NCI-H2171 treated with DMSO at 0.1 percent for 48 hours (cell line): ENCODE measurements at regions not wholly inside any gene's neighbourhood (a gene's known extent, or its start where the extent isn't known, plus 50 kb on each side); places are given as distances from the start of the nearest gene placed in this dataset.

ENCODE experiments used
- DNase-seq: peaks from one replicate; lab custom pipeline; 2025; lab: John Stamatoyannopoulos, UW

DNA sequence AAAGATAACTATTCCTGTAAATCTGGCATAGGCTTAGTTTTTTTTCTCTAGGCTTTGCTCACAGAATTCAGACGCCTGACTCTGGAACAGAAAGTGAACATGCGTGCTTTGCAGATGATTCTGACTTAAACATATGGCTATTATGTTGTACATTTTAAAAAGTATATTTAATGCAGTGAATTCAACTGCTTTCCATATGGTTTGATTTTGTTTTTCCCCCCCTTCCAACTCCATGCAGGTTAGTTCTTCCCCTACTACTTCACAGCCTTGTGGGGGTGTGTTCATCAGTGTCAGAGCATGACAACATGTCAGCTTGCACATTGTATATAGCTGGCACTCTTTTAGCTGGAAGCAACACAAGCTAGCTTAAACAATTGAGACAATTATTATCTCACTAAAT is 226.8 kb downstream of the TMEM167A start:
- no peak for DNase-seq

DNA sequence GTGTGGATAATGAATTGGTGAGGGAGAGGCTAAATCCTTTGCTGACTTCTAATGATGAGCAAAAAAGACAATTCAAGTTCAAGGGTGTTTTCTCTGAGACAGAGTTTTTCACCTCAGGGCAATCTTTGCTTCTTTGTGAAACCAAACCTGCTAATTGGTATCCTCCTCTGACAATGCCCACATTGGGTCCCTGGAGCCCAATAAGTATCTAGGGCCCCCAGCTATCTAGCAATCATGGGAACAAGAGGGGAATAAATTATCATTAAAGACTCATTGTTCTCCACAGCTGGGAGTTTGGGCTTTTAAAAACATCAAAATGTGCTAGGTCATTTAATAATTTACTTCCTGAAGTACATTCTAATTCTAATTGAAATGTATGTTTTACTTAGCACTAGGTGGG is 227.3 kb downstream of the TMEM167A start:
- DNase-seq = no peak

DNA sequence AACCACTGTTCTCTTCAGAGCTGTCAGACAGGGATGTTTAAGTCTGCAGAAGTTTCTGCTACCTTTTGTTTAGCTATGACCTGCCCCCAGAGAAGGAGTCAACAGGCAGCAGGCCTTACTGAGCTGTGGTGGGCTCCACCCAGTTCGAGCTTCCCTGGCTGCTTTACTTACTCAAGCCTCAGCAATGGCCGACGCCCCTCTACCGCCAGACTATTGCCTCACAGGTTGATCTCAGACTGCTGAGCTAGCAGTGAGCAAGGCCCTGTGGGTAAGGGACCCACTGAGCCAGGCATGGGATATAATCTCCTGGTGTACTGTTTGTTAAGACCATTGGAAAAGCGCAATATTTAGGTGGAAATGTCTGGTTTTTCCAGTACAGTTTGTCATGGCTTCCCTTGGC is 229.6 kb downstream of the TMEM167A start:
- DNase-seq = no peak

DNA sequence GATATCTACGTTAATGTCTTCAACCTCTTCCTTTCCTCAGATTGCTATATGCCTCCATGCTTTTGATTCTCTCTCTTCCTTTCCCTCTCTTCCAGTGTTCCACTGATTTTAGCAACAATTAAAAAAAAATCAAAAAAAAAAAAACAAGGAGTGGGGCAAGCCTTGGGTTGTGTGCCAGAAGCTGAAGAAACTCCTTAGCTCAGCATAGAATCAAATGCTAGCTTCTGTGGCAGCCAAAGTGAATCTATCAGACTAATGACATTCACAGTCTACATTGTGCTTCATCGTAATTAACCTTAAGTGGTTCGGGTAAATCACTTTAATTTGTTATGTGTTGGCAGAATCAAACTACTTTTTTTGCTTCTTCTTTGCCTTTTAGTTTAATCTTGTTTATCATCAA is 237.3 kb downstream of the TMEM167A start:
- DNase-seq = no peak

DNA sequence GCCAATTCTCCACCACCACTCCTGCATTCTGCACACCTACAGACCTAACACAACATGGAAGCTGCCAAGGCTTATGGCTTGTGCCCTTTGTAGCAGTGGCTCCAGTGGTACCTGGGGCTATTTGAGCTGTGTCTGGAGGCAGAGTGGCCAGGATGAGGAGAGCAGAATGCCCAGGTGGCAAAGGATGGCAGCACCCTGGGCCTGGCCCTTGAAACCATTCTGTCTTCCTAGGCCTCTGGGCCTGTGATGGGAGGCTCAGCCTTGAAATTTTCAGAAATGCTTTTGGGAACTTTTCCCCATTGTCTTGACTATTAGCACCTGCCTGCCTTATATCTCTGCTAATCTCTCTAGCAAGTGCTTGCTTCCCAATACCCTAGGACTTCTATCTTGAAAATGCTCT is 241.7 kb downstream of the TMEM167A start:
- no peak for DNase-seq

DNA sequence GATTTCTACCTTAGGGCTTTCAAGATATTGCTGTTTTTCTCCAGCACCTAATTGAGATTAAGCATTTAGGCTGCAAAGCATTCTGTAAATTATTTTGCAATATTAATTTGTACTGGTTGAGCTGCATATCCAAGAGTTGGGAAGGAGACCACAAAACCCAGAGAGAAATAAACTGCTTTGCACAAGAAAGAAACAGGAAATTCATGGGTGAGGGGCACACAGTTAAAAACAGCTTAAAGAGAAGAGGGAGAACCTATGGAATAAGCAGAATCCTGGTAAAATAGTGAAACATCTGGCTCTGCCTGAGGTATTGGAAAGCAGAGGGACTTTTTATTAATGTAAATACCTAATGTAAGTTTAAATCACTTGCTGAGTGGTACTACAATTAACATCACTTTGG is 243.0 kb downstream of the TMEM167A start:
- DNase-seq = no peak

DNA sequence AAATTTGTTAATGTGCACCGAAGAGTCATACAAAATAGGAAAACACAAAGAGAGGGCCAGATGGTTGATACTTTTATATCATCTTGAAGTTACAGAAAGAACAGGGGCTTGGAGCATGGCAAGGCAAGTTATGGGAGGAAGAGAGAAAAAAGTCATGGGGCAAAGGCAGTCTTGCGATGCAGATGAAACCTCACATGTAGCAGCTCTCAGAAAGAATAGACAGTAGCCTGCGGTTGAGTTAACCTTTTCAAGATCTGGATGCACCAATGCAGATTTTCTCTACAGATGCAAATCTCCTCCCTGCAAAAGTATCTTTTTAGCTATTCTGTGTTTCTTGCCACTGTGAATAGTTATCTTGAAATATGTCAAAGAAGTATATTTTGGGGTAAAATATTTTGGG is 243.9 kb downstream of the TMEM167A start:
- DNase-seq = no peak

DNA sequence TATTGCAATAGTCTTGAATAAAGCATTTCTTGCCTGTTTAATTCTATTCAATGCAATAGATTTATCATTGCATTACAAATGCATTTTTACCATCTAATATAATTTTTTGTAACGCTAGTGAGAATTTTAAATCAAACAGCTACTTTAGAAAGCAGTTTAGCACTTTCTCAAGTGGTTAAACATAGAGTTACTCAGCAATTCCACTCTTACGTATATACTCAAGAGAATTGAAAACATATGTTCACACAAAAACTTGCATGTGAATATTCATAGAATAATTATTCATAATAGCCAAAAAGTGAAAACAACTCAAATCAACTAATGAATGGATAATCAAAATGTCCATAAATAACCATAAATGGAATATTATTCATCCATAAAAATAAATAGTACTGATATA is 244.7 kb downstream of the TMEM167A start:
- no peak for DNase-seq

DNA sequence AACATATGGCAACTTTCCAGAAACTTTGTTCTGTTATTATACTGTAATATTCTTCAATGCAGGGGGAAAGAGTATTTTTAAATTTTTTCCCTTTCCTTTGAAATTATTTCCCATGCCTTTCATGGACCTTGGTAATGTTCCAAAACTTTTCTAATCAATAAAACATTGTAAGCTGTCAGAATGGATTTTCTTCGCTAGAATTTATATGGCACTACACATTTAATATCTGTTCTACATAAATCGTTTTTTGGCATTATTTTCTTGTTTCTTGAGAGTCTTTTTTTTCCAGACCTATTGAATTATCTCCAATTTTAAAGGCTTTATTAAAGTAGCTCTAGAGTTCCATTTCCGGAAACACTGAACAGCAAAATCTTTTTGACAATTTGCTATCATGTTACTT is 249.0 kb downstream of the TMEM167A start:
- DNase-seq = no peak

DNA sequence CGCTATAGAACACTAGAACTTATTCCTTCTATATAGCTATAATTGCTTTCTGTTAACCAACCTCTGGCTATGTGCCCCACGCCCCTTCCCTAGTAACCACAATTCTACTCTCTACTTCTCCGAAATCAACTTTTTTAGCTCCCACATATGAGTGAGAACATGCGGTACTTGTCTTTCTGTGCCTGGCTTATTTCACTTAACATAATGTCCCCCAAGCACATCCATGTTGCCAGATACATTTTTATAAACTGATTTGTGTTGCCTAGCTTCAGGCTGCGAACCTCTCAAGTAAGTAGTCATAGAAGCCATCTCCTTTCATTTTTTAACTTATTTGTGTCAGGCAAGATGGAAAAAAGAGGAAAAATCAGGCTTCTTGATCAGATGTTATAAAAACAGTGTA is 249.5 kb downstream of the TMEM167A start:
- no peak for DNase-seq

DNA sequence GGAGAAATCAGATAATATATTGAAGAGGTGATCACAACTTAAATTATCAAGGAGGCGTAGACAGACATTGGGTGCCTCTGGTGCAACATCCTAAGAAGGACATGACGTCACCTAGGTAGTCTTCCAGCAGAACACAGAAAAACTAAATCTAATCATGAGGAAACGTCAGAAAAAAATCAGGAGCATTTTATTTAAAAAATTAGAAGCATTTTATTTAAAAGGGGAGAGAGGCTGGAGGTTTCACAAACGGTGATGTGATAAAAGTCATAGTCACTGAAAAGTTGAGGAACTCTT is 254.6 kb downstream of the TMEM167A start:
- DNase-seq = no peak

DNA sequence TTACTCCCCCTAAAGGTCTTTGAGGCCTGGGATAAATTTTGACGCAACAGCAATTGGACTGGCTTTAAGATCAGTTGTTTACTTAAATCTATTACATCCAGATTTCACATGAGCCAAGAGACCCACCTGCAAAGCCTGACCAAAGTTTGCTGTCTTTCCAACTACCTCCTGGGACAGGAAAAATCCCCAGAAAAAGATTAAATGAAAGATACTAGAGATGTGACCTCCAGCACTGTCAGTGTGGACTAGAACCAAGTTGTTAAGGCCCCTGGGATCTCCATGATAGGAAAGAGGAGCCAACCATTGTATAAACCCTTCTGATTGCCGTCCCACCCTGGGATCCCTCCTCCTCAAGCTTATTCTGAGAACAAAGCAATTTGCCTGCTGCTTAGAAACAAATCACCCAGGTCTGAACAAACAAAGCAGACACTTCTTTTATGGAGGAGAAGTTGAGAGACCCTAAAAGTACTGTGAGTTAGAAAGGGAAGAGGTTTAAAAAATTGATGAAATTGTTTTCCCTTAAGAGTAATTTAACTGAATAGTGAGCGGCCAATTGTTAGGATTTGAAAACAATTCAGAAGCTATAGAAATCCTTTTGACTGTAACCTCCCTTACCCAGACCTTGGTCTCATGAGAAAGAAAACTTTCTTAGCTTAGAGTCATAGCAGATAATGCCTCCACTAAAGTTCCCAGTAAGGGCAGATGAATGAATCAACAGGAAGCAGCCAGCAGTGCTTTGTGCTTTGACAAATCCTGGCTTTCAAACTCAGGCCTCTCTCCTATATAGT is 255.2 kb downstream of the TMEM167A start:
- DNase-seq = no peak

DNA sequence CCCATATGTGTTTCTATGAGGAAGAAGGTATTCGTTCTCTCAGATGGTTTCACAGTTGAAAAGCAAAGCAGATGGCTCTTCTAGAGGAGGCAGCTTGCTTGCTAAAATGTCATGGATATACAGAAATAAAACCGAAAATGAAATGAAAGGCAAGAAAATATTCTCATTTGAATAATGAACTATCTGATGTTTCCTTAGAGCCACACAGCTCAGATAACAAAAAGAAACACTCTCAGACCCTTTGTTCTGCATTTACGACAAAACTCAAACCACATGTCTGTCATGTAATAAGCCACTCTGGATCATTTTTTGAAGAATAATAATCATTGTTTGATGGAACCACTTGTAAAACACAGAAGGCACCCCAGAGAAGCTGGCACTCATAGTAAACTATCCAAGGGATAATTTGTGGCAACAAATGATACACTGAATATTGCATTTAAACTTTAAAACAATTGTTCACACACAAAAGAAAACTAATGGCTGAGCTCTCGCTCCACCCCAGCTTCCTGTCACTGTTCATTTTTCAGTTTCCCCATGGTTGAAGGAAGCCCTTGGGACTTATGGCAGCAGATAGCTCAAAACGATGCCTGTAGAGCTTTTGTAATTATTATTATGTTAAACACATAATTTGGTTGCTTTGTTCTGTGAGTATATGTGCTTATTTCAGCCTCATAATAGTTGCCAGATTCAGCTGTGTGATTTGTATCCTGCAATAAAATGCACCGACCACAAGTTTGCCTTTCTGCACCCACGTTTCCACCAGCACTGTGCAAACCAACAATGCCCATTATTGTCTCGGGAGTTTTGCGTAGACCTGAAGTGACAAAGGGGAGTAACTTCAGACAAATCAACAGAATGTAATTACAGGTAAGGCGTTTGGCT is 256.0 kb downstream of the TMEM167A start:
- DNase-seq = no peak

DNA sequence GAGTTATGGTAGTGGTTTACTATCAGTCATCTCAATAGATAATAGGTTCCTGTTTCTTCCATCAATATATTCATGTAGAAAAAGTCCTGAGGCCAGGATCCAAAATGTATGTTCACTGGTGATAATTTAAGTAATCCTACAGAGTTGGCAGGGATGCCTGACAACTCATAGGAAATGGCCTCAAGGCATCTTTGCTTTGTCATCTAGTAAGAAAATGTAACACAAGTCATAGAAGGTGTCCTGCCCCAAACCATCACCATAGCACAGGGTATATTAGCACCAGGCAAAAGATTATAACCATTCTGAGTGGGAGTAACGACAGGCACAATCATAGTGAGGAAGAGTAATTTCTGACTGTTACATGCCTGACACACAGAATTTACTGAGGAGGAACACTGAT is 257.0 kb downstream of the TMEM167A start:
- no peak for DNase-seq

DNA sequence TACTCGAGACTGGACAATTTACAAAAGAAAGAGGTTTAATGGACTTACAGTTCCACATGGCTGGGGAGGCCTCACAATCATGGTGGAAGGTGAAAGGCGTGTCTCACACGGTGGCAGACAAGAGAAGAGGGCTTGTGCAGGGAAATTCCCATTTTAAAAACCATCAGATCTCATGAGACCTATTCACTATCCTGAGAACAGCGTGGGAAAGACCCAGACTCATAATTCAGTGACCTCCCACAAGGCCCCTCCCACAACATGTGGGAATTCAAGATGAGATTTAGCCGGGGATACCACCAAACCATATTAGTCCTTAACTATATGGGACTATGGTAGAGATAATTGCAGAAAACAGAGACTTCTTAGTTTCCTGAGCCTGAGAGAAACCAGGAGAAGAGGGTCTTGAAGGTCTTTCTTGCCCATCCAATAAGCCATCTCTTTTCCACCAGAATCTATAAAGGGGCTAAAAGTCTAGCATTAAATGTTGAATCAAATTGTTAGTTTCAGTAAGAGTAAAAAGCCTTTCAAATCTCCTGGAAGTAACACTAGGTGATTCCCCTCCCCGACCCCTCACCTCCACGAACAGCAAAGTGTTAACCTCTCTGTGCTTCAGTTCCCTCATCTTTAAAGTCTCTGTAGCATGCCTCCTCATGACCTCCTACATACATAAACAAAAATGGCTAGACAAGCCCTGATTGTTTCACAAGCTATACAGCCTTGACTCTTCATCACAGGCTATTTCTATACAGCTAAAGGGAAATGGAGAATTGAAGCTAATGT is 259.1 kb downstream of the TMEM167A start:
- DNase-seq = no peak

DNA sequence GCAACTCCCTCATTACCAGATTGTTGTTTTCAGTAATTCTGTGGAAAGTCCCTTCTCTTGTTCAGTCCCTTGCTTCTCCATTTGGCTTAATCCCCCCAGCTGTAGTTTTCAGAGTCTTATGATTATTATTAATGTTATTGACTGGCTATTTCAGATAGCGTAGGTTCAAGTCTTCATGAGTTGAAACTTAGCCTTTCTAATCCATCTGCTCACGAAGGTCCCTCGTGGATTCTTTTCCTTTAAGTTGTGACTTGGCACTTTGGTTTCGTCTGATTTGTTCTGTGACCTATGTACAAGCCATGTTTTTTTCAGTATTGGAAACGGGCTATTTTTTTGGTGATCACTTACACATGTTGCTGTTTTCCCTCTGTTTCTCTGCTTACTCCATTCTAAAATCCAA is 260.3 kb downstream of the TMEM167A start:
- DNase-seq = no peak

DNA sequence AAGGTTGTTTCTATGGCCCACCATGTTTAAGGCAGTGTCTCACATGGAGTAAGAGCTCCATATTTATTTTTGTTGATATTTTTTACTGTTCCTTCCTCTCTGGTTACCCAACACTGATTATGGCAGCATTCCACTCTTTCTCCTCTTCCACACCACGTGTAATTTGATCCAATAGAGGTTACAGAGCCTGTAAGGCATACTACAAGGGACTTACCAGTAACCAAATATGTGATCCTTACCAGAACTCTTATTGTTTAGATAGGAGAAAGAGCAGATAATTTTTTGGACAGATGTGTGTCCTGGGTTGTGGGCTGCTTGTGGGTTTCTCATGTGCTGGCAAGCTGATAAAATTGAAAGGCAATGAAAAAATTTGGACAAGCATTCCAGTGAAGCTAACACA is 261.3 kb downstream of the TMEM167A start:
- no peak for DNase-seq

DNA sequence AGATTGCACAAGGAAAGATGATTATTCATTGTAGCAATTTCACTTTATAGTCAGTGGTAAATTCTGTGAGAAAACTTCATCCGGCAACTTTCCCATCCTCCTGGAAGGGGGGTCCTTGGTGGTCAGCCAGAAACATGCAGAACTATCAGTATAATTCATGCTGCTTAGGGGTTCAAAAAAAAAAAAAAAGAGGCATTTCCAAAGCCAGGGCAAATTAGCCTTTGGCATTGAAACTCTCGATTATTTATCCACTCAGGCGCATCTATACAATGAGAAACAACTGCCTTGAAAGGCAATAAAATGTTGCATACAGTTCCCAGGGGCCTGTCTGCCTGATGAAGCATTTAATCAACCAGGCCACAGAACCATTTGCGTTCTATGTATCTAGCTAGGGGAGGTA is 263.3 kb downstream of the TMEM167A start:
- no peak for DNase-seq

DNA sequence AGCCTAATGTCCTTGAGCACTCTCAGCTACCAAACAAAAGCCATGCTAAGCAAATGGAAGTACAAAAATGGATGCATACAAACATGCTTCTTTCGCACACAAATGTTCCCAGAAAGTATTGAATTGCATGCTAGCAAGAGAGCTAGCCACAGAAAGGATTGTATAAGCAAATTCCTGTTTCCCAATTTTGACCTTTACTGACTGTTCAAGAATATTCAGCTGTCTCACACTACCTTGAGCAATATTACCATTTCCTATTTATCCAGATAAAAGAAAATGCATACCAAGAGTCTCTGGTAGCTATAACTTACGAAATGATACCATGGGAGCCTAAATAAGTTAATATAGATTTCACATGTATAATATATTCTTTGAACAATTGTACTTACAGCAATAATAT is 264.6 kb downstream of the TMEM167A start:
- DNase-seq = no peak

DNA sequence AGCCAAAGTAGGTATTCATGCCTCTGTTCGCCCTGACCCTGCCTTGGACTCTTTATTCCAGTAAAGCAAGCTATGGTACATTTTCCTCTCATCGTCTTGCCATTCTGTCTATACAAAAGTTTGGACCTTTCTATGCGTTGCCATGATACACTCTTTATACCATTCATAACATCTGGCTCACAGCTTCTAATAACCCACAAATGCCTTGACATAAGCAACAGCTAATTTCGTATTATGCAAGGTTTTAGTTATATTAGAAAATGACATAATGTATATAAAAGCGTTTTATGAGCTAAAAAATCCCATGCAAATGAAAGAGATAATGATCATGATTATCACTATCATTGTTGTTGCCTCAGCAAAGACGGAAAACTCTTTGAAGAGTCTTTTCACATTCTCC is 265.7 kb downstream of the TMEM167A start:
- no peak for DNase-seq

DNA sequence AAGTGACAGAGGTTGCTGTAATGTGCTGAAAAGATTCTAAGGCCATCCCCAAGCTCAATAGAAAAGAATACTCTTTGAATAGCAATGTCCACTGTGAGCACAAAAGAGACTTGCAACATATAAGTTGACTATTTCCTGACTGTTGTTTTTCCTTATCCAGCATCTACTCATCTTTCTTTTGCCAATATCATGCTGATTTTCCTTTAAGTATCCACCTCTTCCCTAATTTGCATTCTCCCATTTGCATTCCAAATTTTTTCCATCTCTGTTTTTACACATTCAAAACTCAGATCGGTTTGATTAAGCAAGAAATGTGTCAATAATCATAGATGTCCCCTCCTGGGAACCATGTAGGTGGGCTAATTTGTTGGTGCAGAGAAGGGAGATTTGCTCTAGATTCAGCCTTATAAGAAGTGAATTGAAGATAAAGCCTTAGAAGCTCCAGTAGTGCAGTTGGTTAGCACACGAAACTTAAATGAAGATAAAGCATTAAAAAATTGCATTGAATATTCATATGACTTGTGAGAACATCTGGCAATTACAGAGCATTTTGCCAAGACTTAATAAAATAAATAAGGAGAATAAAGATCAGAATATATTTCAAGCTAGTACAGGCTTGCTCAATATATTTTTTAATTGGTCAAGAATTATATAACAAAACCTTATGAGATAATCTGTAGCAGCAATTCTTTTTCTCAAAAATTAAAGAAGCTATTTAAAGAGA is 267.6 kb downstream of the TMEM167A start:
- DNase-seq = no peak

DNA sequence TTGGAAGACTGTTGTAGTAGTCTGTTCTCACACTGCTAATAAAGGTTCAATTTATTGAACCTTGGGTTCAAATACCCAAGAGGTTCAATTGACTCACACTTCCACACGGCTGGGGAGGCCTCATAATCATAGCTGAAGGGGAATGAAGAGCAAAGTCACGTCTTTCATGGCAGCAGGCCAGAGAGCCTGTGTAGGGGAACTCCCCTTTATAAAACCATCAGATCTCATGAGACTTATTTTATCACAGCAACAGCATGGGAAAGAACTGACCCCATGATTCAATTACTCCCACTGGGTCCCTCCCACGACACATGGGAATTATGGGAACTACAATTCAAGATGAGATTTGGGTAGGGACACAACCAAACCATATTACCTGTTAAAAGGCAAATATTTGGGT is 268.2 kb downstream of the TMEM167A start:
- DNase-seq = no peak
